HCT116 (cell line): ENCODE measurements at regions not wholly inside any gene's neighbourhood (a gene's known extent, or its start where the extent isn't known, plus 50 kb on each side); places are given as distances from the start of the nearest gene placed in this dataset.

Experiments used
- ATAC-seq: fragments of 200-7000 bp; cut with Tn5 transposase; 2 replicates; pipeline ENCODE4 v1.9.1; 2020; ENCODE audit warnings: mild to moderate bottlenecking, moderate library complexity
- BruUV-seq: library from RNA; stranded (reverse); fragments of 400-500 nt; replicated peaks from 2 replicates; lab custom pipeline; 2021; lab: Mats Ljungman, UMichigan
- CTCF ChIA-PET: fragments of 300-600 bp; sonication (Branson Sonifier 250); formaldehyde crosslinking; loops from one replicate; lab custom pipeline; 2021; ENCODE audit warnings: antibody characterized with exemption; lab: Charles Lee
- POLR2A ChIA-PET: fragments of 300-600, 350-600 bp; sonication (Branson Sonifier 250); formaldehyde crosslinking; loops from one replicate; lab custom pipeline; 2021; ENCODE audit warnings: antibody characterized with exemption; lab: Charles Lee
- RAD21 ChIA-PET, 2 experiments: fragments of 300-600 bp; sonication (Branson Sonifier 250); formaldehyde crosslinking; loops; one replicate each; lab custom pipeline; 2023; ENCODE audit warnings: low total read pairs in 2 of 2; ENCODE audit not compliant: uncharacterized antibody in 2 of 2, unreplicated experiment in 2 of 2, low non-redundant PET in 1 of 2; lab: Charles Lee
- DNase-seq: peaks from one replicate; pipeline ENCODE4 v3.0.0-alpha.2; 2010; ENCODE audit warnings: low read depth, low spot score
- H2AFZ ChIP-seq: fragments of 200-600 bp; shearing (Covaris generic), sonication (generic); 2 replicates; pipeline ENCODE4 v1.6.1; 2017; ENCODE audit warnings: low read depth, mixed run types, mixed read lengths, antibody characterized with exemption, low read length; ENCODE audit not compliant: poor library complexity, severe bottlenecking
- H3K27ac ChIP-seq: 2 replicates; pipeline ENCODE4 v1.5.1; 2012; ENCODE audit warnings: low read depth, low read length
- H3K27me3 ChIP-seq: fragments of 200-600 bp; sonication (generic); 2 replicates; pipeline ENCODE4 v1.6.1; 2016; ENCODE audit warnings: mixed run types, low read length, mixed read lengths; ENCODE audit not compliant: insufficient read depth
- H3K36me3 ChIP-seq, 2 experiments: fragments of 200-500 bp in 1 of 2; fragments of 200-600 bp in 1 of 2; sonication (Bioruptor generic) in 1 of 2; sonication (generic) in 1 of 2; 2 replicates each; pipeline versions ENCODE4 v1.5.1 to v1.6.1; 2014 to 2016; ENCODE audit warnings: low read length in 2 of 2, inconsistent platforms in 1 of 2, mixed read lengths in 1 of 2, mixed run types in 1 of 2; ENCODE audit not compliant: insufficient read depth in 2 of 2, control insufficient read depth in 1 of 2
- H3K4me1 ChIP-seq, 2 experiments: fragments of 200-600 bp in 1 of 2; sonication (generic) in 1 of 2; 2 replicates each; pipeline versions ENCODE4 v1.5.1 to v1.6.1; 2012 to 2017; ENCODE audit warnings: low read length in 2 of 2, inconsistent platforms in 1 of 2, mild to moderate bottlenecking in 1 of 2, mixed read lengths in 1 of 2, mixed run types in 1 of 2, moderate library complexity in 1 of 2; ENCODE audit not compliant: insufficient read depth in 2 of 2, control insufficient read depth in 1 of 2
- H3K4me2 ChIP-seq: fragments of 200-600 bp; sonication (generic); 2 replicates; pipeline ENCODE4 v1.6.1; 2017; ENCODE audit warnings: mixed run types, low read length, mixed read lengths
- H3K4me3 ChIP-seq, 2 experiments: fragments of 200-600 bp in 1 of 2; sonication (generic) in 1 of 2; replicated peaks in 1 of 2; 2 replicates each; pipeline ENCODE4 v1.5.1; 2011 to 2016; ENCODE audit warnings: low read length in 2 of 2, control low read depth in 1 of 2, low read depth in 1 of 2, mild to moderate bottlenecking in 1 of 2, mixed read lengths in 1 of 2, mixed run types in 1 of 2
- H3K79me2 ChIP-seq: fragments of 200-600 bp; sonication (generic); 2 replicates; pipeline ENCODE4 v1.6.1; 2017; ENCODE audit warnings: mild to moderate bottlenecking, mixed run types, low read length, moderate library complexity, mixed read lengths; ENCODE audit not compliant: insufficient read depth
- H3K9ac ChIP-seq: fragments of 200-600 bp; sonication (generic); 2 replicates; pipeline ENCODE4 v1.6.1; 2016; ENCODE audit warnings: low read length, mixed read lengths
- H3K9me2 ChIP-seq: fragments of 200-600 bp; sonication (generic), shearing (Covaris generic); 2 replicates; pipeline ENCODE4 v1.6.1; 2017; ENCODE audit warnings: mixed run types, mild to moderate bottlenecking, moderate library complexity; ENCODE audit not compliant: insufficient read depth
- H3K9me3 ChIP-seq, 2 experiments: fragments of 200-500 bp in 1 of 2; fragments of 200-600 bp in 1 of 2; sonication (Bioruptor generic) in 1 of 2; sonication (generic) in 1 of 2; 2 replicates each; pipeline ENCODE4 v1.6.1; 2014 to 2017; ENCODE audit warnings: low read length in 2 of 2, mixed read lengths in 2 of 2, inconsistent platforms in 1 of 2, low read depth in 1 of 2, mild to moderate bottlenecking in 1 of 2, mixed run types in 1 of 2, moderate library complexity in 1 of 2; ENCODE audit not compliant: control insufficient read depth in 1 of 2, insufficient read depth in 1 of 2
- H4K20me1 ChIP-seq: fragments of 200-600 bp; sonication (generic), shearing (Covaris generic); 2 replicates; pipeline ENCODE4 v1.6.1; 2017; ENCODE audit warnings: mixed run types, mild to moderate bottlenecking, moderate library complexity; ENCODE audit not compliant: insufficient read depth
- ATF3 ChIP-seq: IDR thresholded peaks from 2 replicates; pipeline ENCODE4 v1.6.1; 2012
- CBX3 ChIP-seq: IDR thresholded peaks from 2 replicates; pipeline ENCODE4 v1.6.1; 2012; ENCODE audit warnings: low read depth
- CEBPB ChIP-seq: IDR thresholded peaks from 2 replicates; pipeline ENCODE4 v1.6.1; 2012; ENCODE audit warnings: low read depth
- CTCF ChIP-seq, 3 experiments: fragments of 200-600 bp in 1 of 3; sonication (generic) in 1 of 3; IDR thresholded peaks in 2 of 3; conservative IDR thresholded peaks in 1 of 3; 2 replicates each; pipeline ENCODE4 v1.5.1; 2012 to 2017; ENCODE audit warnings: low read depth in 2 of 3, low read length in 2 of 3, antibody characterized with exemption in 1 of 3, borderline replicate concordance in 1 of 3, control low read depth in 1 of 3, mild to moderate bottlenecking in 1 of 3, mixed read lengths in 1 of 3, mixed run types in 1 of 3, moderate library complexity in 1 of 3; ENCODE audit not compliant: insufficient read depth in 1 of 3
- EGR1 ChIP-seq: IDR thresholded peaks from 2 replicates; pipeline ENCODE4 v1.6.1; 2012; ENCODE audit warnings: low read depth
- EZH2 ChIP-seq: fragments of 200-600 bp; sonication (generic); IDR thresholded peaks from 2 replicates; pipeline ENCODE4 v1.6.1; 2017; ENCODE audit warnings: antibody characterized with exemption, mixed run types
- FOSL1 ChIP-seq: IDR thresholded peaks from 2 replicates; pipeline ENCODE4 v1.6.1; 2012; ENCODE audit warnings: low read depth
- SIN3A ChIP-seq: IDR thresholded peaks from 2 replicates; pipeline ENCODE4 v1.6.1; 2012; ENCODE audit warnings: low read depth
- SRF ChIP-seq: IDR thresholded peaks from 2 replicates; pipeline ENCODE4 v1.6.1; 2012; ENCODE audit warnings: low read depth
- intact Hi-C: fragments of 100-400 bp; cut with micrococcal nuclease; formaldehyde crosslinking; loops from 2 replicates; pipeline ENCODE4 v1.10.0; 2022
- TF ChIP-seq, protein P1 (sequence below): IDR thresholded peaks from 2 replicates; pipeline ENCODE4 v1.6.1; 2012
- TF ChIP-seq, protein P2 (sequence below): IDR thresholded peaks from 2 replicates; pipeline ENCODE4 v1.6.1; 2011; ENCODE audit warnings: mild to moderate bottlenecking, low read length, moderate library complexity; ENCODE audit not compliant: insufficient replicate concordance; ENCODE audit errors: extremely low read depth

DNA sequence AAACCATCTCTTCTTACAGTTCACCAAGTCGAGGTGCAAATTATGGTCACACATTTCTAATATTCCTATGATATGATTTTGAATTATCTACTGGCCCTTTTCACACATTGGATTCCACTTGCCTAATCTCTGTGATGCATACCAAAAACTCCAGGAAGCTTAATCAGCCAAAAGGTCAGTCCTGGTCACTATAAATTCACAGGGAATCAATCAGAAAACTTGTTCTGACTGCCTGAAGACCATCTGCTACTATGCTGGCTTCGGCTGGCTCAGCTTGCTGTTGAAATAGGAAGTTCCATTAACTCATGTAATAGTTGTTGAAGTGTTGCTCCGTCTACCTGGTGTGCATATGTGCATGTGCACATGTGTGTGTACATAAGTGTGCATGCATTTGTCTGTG, 142.8 kb upstream of the FLRT2 start:
- CTCF ChIA-PET = no interaction called here
- ATAC-seq = no peak
- intact Hi-C loops = no loop called here
- no peaks in the 10 kb centered on the region for H3K27me3 ChIP-seq
- no peaks in the 10 kb centered on the region for H3K36me3 ChIP-seq
- RAD21 ChIA-PET = no interaction called here
- no peaks in the 10 kb centered on the region for H3K79me2 ChIP-seq
- H3K9me2 ChIP-seq = no peaks in the 10 kb centered on the region
- H4K20me1 ChIP-seq = no peaks in the 10 kb centered on the region
- H3K4me2 ChIP-seq = no peak overlapping the region
- TF ChIP-seq SRF = no peak
- TF ChIP-seq, protein P1, sequence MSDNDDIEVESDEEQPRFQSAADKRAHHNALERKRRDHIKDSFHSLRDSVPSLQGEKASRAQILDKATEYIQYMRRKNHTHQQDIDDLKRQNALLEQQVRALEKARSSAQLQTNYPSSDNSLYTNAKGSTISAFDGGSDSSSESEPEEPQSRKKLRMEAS = no peak
- TF ChIP-seq, protein P2, sequence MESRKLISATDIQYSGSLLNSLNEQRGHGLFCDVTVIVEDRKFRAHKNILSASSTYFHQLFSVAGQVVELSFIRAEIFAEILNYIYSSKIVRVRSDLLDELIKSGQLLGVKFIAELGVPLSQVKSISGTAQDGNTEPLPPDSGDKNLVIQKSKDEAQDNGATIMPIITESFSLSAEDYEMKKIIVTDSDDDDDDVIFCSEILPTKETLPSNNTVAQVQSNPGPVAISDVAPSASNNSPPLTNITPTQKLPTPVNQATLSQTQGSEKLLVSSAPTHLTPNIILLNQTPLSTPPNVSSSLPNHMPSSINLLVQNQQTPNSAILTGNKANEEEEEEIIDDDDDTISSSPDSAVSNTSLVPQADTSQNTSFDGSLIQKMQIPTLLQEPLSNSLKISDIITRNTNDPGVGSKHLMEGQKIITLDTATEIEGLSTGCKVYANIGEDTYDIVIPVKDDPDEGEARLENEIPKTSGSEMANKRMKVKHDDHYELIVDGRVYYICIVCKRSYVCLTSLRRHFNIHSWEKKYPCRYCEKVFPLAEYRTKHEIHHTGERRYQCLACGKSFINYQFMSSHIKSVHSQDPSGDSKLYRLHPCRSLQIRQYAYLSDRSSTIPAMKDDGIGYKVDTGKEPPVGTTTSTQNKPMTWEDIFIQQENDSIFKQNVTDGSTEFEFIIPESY = no peak
- no peak for TF ChIP-seq EGR1
- no peak for TF ChIP-seq EZH2
- TF ChIP-seq CTCF (IDR thresholded peaks at IDR 0.05 in 2 of 3, conservative IDR thresholded peaks at IDR 0.05 in 1 of 3; ENCODE audit: borderline replicate concordance in 1 of 3, insufficient read depth in 1 of 3, low read depth in 2 of 3, low read length in 2 of 3) = no peak
- TF ChIP-seq ATF3 = no peak
- no peak for TF ChIP-seq CEBPB
- no peak for TF ChIP-seq SIN3A
- no peak for TF ChIP-seq FOSL1
- TF ChIP-seq CBX3 = no peak
- H3K4me1 ChIP-seq = no peaks in the 10 kb centered on the region
- no peak overlapping the region for H3K4me3 ChIP-seq
- DNase-seq = no peak
- no peak overlapping the region for H3K27ac ChIP-seq
- POLR2A ChIA-PET = no interaction called here
- no peak overlapping the region for H2AFZ ChIP-seq
- BruUV-seq = no TSS peak
- H3K9ac ChIP-seq = no peak overlapping the region
- peaks cover 6 to 15% of the 10 kb centered on the region in 2 experiments; a peak in 2 of 4 replicates for H3K9me3 ChIP-seq
